Smooth muscle cell (in vitro differentiated cells): ENCODE measurements at regions not wholly inside any gene's neighbourhood (a gene's known extent, or its start where the extent isn't known, plus 50 kb on each side); places are given as distances from the start of the nearest gene placed in this dataset.

Experiments used
- DNase-seq: peaks from one replicate; lab custom pipeline; 2025; ENCODE audit not compliant: unreplicated experiment; lab: John Stamatoyannopoulos, UW
- H2AFZ ChIP-seq: fragments of 200-600 bp; sonication (generic); 2 replicates; pipeline ENCODE4 v1.6.0; 2016; ENCODE audit warnings: antibody characterized with exemption, low read depth, mild to moderate bottlenecking
- H3F3A ChIP-seq: fragments of 200-600 bp; sonication (generic); 2 replicates; pipeline ENCODE4 v1.6.0; 2017; ENCODE audit warnings: antibody characterized with exemption, low read depth
- H3K27ac ChIP-seq: fragments of 200-600 bp; sonication (generic); 2 replicates; pipeline ENCODE4 v1.5.1; 2016; ENCODE audit warnings: low read depth, mild to moderate bottlenecking
- H3K27me3 ChIP-seq: fragments of 200-600 bp; sonication (generic); 2 replicates; pipeline ENCODE4 v1.6.1; 2016; ENCODE audit warnings: low read depth, mild to moderate bottlenecking
- H3K36me3 ChIP-seq: fragments of 200-600 bp; sonication (generic); 2 replicates; pipeline ENCODE4 v1.5.1; 2016; ENCODE audit warnings: low read depth
- H3K4me1 ChIP-seq: fragments of 200-600 bp; sonication (generic); 2 replicates; pipeline ENCODE4 v1.5.1; 2016; ENCODE audit warnings: low read depth
- H3K4me2 ChIP-seq: fragments of 200-600 bp; sonication (generic); 2 replicates; pipeline ENCODE4 v1.6.0; 2016; ENCODE audit warnings: mild to moderate bottlenecking
- H3K4me3 ChIP-seq: fragments of 200-600 bp; sonication (generic); 2 replicates; pipeline ENCODE4 v1.5.1; 2016; ENCODE audit warnings: mild to moderate bottlenecking
- H3K79me2 ChIP-seq: fragments of 200-600 bp; sonication (generic); 2 replicates; pipeline ENCODE4 v1.6.0; 2016; ENCODE audit warnings: low read depth, mild to moderate bottlenecking
- H3K9ac ChIP-seq: fragments of 200-600 bp; sonication (generic); 2 replicates; pipeline ENCODE4 v1.6.0; 2016; ENCODE audit warnings: low read depth
- H3K9me3 ChIP-seq: fragments of 200-600 bp; sonication (generic); replicated peaks from 2 replicates; pipeline ENCODE4 v1.5.1; 2016; ENCODE audit warnings: low read depth
- H4K20me1 ChIP-seq: fragments of 200-600 bp; sonication (generic); 2 replicates; pipeline ENCODE4 v1.6.0; 2016; ENCODE audit warnings: low read depth
- CTCF ChIP-seq: fragments of 200-600 bp; sonication (generic); IDR thresholded peaks from 2 replicates; pipeline ENCODE4 v1.5.1; 2017; ENCODE audit warnings: borderline replicate concordance, mild to moderate bottlenecking, antibody characterized with exemption; ENCODE audit not compliant: insufficient read depth, poor library complexity, severe bottlenecking
- WGBS: methylation state at CpG from one replicate; pipeline ENCODE4 v1.1.7; 2016; ENCODE audit warnings: low lambda C conversion rate; 5-methylcytosine and 5-hydroxymethylcytosine counted together

DNA sequence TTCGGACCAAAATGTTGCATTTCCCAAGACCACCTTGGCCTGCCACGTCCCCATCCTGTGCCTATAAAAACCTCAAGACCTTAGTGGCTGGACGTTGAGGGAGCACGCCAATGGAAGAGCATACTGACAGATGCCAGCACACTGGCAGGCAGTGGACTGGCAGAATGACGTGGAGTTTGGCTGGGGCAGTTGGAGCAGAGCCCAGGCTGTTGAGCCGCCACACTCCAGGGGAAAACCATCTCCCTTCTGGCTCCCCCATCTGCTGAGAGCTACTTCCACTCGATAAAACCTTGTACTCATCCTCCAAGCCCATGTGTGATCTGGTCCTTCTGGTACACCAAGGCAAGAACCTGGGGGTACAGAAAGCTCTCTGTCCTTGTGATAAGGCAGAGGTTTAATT lies 494.1 kb downstream of the CDH11 start:
- no peaks in the 10 kb centered on the region for H3K36me3 ChIP-seq
- H2AFZ ChIP-seq, result no peak overlapping the region
- no peak overlapping the region for H3K4me2 ChIP-seq
- H3K4me1 ChIP-seq, result no peaks in the 10 kb centered on the region
- H4K20me1 ChIP-seq, result no peaks in the 10 kb centered on the region
- H3K4me3 ChIP-seq, result no peak overlapping the region
- H3K27me3 ChIP-seq, result no peaks in the 10 kb centered on the region
- no peak overlapping the region for H3K9ac ChIP-seq
- no peak for DNase-seq
- no peaks in the 10 kb centered on the region for H3K9me3 ChIP-seq
- no peak overlapping the region for H3K27ac ChIP-seq
- H3F3A ChIP-seq, result no peaks in the 10 kb centered on the region
- TF ChIP-seq CTCF, result no peak
- H3K79me2 ChIP-seq, result no peaks in the 10 kb centered on the region
- 90% methylated on average over 7 of the region's 7 CpGs for WGBS

DNA sequence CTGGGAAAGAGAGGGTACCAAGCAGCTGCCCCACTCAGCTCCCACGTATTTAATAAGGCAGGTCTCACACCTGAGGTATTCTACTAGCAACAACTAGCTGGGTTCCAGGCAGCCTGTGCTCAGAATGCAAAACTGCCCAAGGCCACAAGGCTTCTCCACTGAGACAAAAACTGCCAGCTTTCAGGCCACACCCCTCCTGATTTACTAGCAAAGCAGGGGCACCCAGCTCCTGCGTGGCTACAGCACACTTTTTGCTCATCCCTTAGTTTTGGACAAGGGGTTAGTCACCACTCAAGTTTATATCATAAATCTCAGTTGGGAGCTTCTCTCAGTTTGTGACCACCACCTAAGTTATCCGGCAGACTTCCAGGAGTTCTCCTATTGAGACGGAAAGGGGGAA lies 494.6 kb downstream of the CDH11 start:
- Histone ChIP-seq H3F3A (no peaks in the 10 kb centered on the region), H3K9me3 (no peaks in the 10 kb centered on the region), H3K4me2 (no peak overlapping the region), H3K36me3 (no peaks in the 10 kb centered on the region), H3K27me3 (no peaks in the 10 kb centered on the region), H3K79me2 (no peaks in the 10 kb centered on the region), H3K4me3 (no peak overlapping the region), H3K27ac (no peak overlapping the region), H4K20me1 (no peaks in the 10 kb centered on the region), H3K4me1 (no peaks in the 10 kb centered on the region), H3K9ac (no peak overlapping the region), H2AFZ (no peak overlapping the region)
- no peak for TF ChIP-seq CTCF
- DNase-seq, result no peak
- 78% methylated on average over 4 of the region's 4 CpGs for WGBS

DNA sequence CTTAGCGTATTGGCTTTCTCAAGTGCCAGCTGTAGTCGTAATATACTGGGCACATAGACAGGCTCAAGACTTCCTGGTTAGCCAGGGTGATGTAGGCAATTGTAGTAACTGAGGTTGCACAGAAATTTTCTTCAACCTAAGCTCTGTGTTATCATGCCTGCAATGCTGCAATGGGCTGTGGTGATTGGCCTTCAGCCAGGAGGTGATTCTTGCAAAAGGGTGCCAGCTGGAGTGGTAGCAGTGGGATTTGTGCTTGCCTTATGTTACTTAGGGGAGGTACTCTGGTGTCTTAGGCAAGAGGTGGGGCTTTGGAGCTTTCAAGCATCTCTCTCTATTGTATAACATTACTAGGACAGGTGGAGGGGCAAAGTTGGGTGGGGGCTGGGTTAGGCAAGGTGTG lies 495.1 kb downstream of the CDH11 start:
- no peak overlapping the region for H3K4me2 ChIP-seq
- H3K9ac ChIP-seq, result no peak overlapping the region
- WGBS, result 100% methylated on average over 2 of the region's 2 CpGs
- H3K79me2 ChIP-seq, result no peaks in the 10 kb centered on the region
- H2AFZ ChIP-seq, result no peak overlapping the region
- H3K27ac ChIP-seq, result no peak overlapping the region
- no peak for DNase-seq
- TF ChIP-seq CTCF, result no peak
- no peak overlapping the region for H3K4me3 ChIP-seq
- no peaks in the 10 kb centered on the region for H4K20me1 ChIP-seq
- no peaks in the 10 kb centered on the region for H3K36me3 ChIP-seq
- H3F3A ChIP-seq, result no peaks in the 10 kb centered on the region
- no peaks in the 10 kb centered on the region for H3K27me3 ChIP-seq
- no peaks in the 10 kb centered on the region for H3K4me1 ChIP-seq
- no peaks in the 10 kb centered on the region for H3K9me3 ChIP-seq

- TF ChIP-seq CTCF, result no peak
- no peak overlapping the region for H2AFZ ChIP-seq
- no peaks in the 10 kb centered on the region for H3K27me3 ChIP-seq
- H3K4me1 ChIP-seq, result no peaks in the 10 kb centered on the region
- no peaks in the 10 kb centered on the region for H3K9me3 ChIP-seq
- 94% methylated on average over 1 of the region's 1 CpG for WGBS
- H3K4me2 ChIP-seq, result no peak overlapping the region
- no peak overlapping the region for H3K27ac ChIP-seq
- DNase-seq, result no peak
- H3K9ac ChIP-seq, result no peak overlapping the region
- no peaks in the 10 kb centered on the region for H3F3A ChIP-seq
- no peak overlapping the region for H3K4me3 ChIP-seq
- H4K20me1 ChIP-seq, result no peaks in the 10 kb centered on the region
- no peaks in the 10 kb centered on the region for H3K79me2 ChIP-seq
- H3K36me3 ChIP-seq, result no peaks in the 10 kb centered on the region
Measured at GRCh38 chr16:64621616-64622015, 500.2 kb downstream of the CDH11 start.
